T-helper 22 cell (primary cell): ENCODE measurements at regions not wholly inside any gene's neighbourhood (a gene's known extent, or its start where the extent isn't known, plus 50 kb on each side); places are given as distances from the start of the nearest gene placed in this dataset.
"Not testable (repeated sequence)": the region's sequence is repeated elsewhere in the genome, so short reads cannot be mapped to it uniquely, and the experiment has no call there.

ENCODE experiments used
- DNase-seq: peaks from one replicate; pipeline ENCODE4 v3.0.0-alpha.2; 2020; ENCODE audit warnings: low read depth

DNA sequence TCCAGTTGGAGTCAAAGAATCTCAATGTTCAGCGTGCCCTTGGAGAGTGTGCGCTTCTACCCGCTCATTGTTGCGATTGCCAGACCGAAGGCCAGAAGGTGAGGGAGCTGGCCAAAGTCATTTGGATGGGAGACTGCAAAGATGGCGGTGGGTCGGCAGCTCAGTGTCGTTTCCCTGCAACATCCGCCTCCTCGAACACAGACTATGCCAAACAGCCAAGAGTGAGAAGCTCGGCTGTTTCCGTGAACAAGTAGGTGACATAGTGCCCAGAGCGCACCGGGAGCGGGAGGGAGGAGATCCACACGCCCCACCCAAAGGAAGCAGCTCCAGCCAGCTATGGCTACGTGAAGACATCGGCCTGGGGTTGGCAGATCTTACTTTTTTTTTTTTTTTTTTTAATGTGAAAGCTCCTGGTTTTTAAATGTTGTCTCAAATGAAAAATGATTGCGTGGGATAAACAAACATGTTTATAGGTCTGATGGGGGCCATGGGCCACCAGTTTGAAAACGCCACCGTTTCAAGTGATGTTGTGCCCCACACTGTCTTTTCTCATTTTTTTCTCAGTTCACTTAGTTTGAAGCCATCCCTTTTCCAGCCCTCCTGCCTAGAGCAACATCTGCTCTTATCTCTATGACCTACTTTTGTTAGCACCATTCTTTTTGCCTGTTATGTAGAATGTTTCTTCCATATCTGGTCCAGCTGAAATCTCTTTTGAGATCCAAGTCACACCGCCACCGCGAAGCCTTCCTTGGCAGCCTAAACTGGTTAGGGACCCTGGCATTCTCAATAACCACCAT lies 682.4 kb downstream of the RNF144A start:
- DNase-seq: no peak

DNA sequence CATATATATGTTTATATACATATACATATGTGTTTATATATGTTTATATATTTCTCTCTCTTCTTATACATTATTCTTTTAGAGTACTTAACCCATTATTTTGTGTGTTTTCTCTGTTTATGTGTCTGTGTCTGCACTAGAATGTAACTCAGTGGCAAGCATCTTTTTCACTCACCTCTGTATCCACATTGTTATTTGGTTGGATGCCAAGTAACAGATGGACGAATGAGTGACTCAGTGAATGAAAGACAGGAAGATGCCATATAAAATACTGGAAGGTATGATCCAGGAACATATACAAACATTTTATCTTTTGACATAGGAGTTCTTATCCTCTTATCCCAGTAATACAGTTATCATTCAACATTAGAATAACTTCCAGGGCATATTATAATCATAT lies 684.8 kb downstream of the RNF144A start:
- no peak for DNase-seq

DNA sequence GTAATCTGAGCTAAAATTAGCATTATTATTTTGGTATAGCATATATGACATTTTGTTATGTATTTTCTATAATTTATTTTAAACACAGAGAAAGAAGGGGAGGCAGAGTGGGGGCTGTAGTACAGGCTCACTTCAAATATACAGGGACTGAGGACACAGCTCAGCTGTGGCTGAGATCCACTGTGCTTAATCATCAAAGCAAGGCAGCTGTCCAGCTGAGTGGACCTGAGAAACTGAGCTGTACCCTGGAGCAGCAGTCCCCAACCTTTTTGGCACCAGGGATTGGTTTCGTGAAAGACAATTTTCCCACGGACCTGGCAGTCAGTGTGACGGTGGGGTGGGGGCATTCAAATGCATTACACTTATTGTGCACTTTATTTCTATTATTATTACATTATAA lies 687.2 kb downstream of the RNF144A start:
- DNase-seq: no peak

DNA sequence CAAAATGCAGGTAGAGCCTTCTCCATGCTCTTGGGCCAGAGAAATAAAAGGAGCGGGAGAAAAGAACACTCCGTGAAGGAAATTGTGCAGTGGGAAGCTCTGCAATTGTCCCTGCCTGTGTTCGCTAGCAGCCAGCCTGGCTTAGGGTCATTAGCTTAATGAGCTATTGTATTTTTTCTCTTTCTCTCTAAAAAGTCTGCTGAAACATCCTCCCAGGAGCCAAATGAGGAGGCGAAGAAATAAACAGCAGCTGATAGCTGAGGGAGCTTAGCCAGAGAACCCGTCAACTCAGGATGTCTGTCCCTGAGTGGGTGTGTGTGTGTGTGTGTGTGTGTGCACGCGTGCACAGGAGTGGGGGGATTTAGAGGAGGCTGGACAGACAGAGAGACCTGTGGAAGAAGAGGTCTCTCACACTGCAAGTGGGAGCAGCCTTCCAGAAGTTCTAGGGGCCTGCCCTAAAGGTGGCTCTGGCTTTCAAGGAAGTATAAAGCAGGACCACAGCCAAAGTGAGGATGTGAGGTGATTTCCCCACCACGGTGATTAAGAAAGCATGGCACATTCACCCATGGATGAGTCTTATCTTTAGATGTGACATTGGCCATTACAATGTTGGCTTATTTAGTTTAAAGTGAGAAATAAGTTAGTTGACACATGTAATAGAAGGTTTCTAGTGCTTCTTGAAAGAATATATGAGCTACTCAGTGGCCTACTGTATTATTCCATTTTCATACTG lies 690.4 kb downstream of the RNF144A start:
- no peak for DNase-seq

DNA sequence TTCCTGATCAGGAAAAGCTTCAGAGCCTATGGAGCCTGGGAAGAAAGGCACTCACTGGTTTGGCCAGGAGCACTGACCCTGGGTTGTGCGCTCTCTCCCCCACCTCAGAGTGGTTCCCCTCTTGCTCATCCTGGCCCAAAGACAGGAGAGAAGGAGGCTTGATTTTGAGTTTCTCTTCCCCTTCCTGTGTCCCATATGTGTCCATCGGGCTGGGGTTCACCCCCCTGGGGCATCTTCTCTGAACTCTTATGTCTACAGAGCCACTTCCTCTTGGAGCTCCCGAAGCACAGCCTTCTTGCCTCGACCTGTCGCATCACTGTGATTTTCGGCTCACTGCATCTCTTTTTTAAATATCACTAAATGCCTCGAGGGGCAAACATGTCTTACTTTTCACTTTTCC lies 692.3 kb downstream of the RNF144A start:
- DNase-seq: no peak

DNA sequence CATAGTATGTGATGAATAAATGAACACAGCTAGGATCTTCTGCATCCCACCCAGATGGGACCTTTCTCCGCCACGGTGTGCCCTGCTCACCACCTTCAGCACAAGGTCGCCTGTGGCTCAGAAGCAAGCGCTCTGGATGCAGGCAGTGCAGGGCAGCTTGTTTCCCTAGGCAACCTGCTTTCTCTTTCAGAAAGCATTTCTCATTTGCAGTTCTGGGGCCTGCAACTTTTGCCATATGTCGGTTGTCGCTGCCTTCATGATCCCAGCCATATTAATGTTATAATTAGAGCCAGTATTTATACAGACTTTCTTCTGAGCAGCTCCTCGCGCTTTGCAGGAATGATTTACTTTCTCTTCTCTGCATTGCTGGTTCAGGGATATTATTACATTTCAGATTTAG lies 692.8 kb downstream of the RNF144A start:
- DNase-seq: no peak

DNA sequence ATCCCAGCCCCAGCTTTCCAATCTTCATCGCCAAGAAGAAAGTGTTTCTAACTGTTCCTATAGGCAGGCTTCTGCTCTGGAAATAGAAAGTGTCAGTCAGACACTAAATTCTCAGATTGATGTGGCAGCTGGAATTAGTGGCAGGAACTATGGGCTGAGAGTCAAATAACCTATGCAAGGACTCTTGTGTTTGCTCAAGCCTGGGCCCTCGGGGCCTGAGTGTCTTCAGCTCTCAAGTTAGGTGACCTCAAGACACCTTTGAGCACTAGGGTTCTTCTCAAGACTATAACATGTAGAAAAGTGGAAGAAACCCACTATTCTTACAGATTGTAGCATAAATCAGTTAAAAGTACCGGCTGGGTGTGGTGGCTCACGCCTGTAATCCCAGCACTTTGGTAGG lies 694.5 kb downstream of the RNF144A start:
- no peak for DNase-seq

DNA sequence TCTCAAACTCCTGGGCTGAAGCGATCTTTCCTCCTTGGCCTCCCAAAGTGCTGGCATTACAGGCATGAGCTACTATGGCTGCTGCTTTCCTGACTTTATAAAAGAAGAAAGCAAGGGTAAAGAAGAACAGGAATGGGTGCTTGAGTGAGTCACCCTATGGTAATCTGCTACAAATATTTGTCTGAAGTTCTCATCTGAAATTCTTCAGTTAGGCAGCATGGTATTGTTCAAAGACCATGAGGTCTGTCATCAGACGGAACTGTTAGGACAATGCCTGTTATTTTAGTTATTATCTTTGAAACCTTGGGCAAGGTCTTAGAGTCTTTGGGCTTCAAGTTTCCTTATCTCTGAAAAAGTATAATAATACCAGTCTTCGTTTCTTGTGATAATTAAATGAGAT lies 695.8 kb downstream of the RNF144A start:
- no peak for DNase-seq

DNA sequence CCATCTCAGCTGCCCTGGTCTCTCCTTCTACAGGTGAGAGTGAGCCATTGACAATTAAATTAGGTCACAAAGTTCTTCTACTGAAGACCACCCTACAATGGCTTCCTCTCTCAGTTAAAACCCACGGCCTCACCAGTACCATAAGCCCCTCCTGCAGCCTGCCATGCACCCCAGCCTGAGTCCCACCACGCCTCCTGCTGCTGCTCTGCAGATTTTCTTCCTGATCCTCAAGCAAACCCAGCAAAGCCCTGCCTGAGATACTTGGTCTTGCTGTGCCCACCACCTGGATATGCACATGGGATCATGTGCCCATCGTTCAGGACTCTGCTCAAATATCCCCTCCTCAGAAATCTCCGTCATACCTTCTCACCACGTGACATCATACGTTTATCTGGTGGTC lies 696.6 kb downstream of the RNF144A start:
- DNase-seq: no peak

DNA sequence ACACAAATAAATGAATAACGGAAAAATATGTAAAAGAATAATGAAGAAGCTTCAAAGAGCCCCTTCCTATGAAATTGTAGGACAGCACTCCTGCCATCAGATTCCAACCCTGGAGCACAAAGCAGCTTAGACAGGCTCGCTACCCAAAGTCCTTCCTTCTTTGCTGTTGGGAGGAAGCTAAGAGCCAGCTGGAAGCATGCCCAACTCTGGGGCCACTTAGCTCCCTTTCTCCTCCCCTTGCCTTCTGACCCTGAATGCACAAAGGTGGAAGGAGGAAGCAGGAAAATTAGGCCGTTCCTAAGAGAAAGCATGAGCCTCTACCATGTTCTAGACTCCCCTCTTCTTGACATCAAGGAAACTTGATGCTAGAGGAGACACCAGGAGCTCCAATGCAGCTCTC lies 700.8 kb downstream of the RNF144A start:
- no peak for DNase-seq

DNA sequence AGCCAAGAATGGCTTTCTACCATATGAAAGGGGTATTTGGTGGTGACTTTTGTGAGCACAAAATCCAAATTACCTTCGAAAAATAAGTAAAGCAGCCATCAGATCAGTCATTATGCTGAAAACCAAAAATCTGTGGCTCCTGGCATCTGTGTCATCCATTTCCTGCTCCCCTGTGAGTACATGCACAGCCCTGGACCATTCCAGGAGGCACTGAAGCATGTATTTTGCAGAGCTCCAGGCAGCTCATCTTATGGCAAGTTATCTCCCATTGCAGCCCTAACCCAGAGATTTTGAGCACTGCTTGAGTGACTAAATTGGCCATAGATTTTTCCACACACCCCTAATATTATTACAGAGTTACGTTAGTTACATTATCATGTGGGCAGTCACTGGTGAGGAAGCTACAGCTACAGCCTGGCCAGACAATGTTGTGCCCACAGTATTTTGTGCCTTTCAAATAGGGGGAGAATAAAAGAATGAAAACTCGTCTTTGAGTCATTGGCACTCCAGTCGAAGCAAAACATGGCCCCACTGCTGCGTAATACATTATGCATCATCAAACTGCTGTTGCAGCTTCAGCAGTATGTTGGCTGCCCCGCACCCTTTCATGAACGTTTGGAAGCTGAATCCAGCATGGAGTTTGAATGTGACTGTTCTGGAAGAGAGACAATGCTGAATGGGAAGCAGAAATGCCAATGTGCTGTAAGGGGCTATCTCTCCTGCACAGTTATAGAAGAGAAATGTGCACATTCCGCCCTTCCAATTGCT lies 702.2 kb downstream of the RNF144A start:
- DNase-seq: no peak

DNA sequence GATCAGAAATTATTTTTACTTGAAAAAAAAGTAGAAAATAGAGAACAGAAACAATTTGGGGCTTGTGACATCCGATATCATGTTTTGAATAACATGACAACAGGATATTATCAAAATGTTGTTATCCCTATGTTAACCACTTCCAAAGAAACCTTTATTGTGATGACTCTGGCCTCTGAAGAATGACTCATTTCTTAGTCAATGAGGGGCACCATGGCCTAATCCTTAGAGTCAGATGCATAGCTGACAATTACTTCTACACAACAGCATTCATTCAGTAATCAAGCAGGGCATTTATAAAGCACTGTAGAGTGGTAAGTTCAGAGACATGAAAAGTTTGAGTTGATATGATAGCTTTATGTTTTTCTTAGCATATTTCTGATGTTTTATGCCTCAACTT lies 703.0 kb downstream of the RNF144A start:
- DNase-seq: no peak

DNA sequence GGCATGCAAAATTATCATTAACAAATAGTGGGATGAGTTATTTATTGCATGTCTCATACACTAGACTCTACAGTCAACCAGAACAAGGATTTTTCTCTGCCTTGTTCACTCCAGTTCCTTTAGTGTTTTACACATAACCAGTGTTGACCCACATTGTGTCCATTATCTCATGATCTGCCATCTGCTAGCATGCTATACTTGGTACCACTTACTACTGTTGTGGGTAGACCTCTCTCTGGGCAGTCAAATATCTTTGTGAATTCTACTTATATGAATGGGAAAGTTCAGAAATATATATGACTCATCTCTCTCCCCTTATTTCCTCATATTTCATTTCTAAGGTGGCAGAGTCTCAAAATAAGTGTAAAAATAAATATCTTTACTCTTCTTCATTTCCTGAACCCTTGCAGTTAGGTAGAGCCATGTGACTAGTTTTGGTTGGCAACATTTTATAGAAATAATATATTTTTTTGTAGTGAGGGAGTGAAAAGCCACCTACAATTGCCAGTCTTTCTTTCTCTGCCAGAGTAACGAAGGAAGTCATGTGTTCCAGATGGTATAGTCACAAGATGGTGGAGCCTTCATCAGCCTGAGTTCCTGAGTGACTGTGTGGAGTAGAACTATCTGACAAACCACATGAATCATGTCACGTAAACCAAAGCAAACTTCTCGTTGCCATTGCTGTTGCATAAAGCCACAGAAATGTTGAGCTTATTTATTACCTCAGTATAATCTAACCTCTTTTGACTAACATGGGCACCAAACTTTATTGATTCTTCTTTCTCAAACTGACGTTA lies 704.0 kb downstream of the RNF144A start:
- no peak for DNase-seq

DNA sequence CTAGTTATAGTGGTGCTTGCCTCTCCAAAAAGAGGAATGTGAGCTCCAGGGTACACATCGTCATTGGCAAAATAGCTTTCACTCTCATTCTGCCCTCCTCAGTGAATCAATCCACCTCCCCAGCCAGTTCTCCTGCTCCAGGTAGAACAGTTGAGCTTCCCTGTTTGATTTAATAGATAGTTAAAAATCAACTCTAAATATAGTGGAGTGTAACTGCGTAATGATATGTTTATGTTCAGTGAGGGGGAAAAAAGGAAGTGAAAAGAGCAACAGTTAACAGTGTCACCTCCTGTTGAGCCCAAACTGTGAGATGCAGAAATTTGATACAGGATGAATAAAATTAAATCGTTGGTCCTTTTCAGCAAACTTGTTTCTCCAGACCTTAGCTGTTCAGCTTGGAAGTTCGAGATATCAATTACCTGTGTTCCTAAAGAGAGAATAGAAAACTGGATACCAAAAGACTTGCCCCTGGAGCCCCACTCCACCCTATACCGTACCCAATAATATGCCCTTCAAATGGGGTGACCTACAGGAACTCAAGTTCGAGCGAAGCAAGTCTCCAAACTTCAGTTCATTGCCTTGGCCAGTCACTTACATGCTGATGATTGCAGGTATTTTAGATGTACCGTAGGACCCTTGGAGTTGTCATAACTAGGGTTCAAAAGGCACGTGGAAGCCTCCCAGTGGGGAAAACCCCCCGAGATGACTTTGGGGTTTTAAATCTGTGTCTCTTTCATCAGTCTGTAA lies 708.4 kb downstream of the RNF144A start:
- DNase-seq: no peak

DNA sequence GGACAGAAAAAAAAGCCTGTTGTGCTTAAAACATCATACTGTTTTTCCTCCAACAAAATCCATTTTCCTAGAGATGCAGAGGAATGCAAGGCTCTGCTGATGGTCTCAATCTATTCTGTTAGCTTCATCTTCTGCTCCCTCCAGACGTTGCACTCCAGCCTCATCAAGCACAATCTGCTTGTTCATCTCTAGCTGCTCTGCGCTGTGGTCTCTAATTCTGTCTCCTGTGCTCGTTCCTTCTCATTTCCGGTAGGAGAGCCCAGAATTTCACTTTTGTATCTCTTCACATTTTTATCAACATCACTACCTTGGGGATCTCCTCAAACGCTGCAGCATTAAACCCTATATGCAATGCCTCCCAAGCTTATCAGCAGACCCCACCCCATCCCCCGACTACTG lies 708.9 kb downstream of the RNF144A start:
- no peak for DNase-seq

DNA sequence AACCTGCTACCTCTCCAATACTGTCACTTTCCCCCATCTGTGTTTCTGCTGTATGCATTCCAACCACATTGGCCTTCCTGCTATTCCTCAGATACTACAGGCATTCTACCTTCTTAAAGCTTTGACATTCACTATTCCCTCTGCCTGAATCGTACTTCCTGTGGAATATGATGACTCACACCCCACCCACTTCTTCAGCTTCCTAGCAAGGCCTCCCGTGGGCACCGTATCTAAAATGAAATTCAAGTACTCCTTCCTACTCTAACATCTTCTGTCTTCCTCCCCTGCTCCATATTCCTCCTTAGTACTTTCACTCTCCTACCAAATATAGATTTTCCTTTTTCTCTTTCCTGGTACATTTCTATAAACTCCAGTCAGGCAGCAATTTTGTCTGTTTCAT lies 710.4 kb downstream of the RNF144A start:
- no peak for DNase-seq

DNA sequence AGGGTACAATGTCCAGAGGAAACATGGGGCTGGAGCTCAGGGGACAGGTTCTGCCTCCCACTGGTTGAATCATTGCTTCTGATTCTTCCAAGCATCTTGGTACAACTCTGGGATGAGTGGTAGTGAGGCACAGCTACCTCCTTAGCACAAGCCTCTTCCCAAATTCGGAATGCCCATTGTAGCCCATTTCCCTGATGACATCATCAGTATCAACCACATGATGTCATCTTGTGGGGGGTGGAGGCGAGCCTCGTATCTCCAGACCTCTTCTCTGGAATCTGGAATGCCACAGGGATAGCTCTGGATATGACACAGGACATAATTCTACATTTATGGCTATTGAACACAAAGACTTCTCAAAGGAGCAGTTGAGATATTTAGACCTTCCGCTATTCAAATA lies 715.2 kb downstream of the RNF144A start:
- no peak for DNase-seq

DNA sequence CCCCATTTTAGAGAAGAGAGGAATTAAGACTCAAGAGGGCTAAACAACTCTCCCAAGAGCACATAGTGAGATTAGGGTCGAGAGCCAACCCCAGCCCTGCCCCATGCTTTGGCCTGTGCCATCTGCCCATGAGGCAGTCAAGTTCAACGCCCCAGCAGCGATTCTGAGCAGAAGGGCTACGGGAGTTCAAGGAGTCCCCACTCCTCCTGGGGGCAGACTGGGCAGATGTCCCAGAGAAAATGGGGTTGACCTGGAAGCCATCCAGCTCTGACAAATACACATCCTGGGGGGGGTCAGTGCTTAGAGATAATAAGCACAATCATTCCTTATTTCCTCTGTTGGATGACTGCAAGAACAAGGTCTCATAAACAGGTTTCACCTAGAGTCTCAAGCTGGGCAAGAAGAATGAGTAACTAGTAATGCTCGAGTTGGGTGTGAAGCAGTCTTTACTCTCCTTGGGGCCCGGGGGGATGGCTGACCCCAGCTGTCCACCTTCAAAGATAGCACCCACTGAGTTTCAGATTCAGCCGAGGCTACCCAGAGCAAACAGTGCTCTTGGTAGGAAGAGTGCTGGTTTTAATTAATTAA lies 716.4 kb downstream of the RNF144A start:
- DNase-seq: no peak

DNA sequence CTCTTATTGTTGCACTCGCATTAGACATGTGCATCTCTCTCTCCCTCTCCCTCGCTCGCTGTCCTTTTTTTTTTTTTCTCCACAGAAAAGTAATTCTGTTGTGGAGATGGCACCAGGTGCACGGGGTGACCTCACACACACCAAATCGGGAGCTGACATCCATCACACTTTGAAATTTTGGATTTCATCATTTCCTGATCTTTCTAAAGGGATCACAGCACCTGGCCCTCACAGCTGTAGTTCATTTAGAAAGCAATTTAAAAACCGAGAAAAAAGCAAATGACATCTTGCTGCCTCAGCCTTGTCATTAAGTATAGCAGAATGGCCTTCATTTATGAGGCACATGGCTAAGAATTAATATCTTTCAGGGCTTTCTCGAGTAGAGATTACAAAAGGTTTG lies 717.2 kb downstream of the RNF144A start:
- no peak for DNase-seq

DNA sequence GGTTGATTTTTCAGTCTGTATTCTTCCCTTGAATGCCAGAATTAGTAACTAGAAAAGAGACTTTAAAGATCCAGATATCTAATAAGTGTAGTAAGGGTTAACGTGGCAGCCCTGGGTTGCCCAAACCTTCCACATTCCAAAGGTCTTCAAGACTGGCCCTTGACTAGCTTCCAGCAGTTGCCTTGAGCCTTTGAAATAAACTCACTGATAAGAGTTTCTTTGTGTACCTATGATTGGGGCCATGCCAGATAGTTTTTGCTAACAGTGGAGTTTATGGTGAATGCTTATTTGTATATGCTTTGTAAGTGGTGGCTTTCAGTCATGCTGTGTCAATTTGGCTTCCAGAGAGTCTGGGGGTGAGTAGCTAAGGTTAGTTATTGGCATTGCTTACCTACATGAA lies 722.3 kb downstream of the RNF144A start:
- no peak for DNase-seq

DNA sequence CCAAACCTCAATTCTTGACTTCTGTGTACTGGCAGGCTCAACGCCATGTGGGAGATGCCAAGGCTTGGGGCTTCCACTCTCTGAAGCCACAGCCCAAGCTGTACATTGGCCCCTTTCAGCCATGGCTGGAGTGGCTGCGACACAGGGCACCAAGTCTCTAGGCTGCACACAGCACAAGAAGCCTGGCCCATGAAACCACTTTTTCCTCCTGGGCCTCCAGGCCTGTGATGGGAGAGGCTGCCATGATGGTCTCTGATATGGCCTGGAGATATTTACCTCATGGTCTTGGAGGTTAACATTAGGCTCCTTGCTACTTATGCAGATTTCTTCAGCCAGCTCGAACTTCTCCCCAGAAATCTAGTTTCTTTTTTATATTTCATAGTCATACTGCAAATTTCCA lies 724.1 kb downstream of the RNF144A start:
- not testable (repeated sequence) for DNase-seq
